ENCODE measurements at regions not wholly inside any gene's neighbourhood (a gene's known extent, or its start where the extent isn't known, plus 50 kb on each side); places are given as distances from the start of the nearest gene placed in this dataset.
A peak's percentile ranks its signal among the peaks of the same experiment; 100 is the strongest.

DNA sequence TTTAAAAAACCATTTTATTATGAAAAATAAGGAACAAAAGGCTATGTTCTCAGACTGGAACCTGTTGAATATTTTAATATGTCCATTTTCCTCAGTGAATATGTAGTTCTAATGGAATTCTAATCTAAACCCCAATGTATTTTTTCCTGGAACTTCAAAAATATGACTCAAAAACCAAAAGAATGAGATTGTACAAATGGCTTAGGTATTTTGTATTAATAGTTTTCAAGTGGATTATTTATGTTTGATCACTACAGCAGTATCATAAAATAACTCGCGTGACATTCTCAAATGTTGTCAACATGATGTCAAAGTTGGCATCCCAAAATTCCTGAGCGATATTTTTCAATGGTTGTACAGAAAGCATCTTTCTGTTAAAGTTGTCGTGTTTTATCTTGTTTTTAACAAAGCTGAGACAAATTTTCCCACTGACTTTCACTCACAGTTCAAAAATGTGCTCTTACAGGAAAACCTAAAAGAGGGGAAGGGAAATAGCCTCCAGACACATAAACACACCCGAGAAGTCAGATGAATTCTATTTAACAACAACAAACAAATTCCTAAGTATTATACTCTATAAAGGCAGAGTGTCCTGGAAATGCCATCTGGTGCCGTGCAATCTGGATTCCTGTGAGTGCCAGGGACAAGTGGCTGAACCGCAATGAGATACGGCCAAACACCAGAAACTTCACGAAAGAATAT is 68.1 kb upstream of the TAS2R1 start:
- no peak for DNase-seq (ENCODE audit: low read depth in 1 of 2, low spot score in 1 of 2)
- TF ChIP-seq NR3C1 (IDR thresholded peaks at IDR 0.05) (no peak), KDM1A (IDR thresholded peaks at IDR 0.05; ENCODE audit: low read depth) (no peak), RAD21 (conservative IDR thresholded peaks at IDR 0.05 in 1 of 2, IDR thresholded peaks at IDR 0.05 in 1 of 2) (no peak), CTCF (IDR thresholded peaks at IDR 0.05) (no peak), RNF2 (IDR thresholded peaks at IDR 0.05; ENCODE audit: borderline replicate concordance, low read depth) (no peak), MAZ (IDR thresholded peaks at IDR 0.05; ENCODE audit: borderline replicate concordance, low read depth, low read length) (no peak), TFCP2L1 (CRISPR knock-in tag; IDR thresholded peaks at IDR 0.05) (no peak), ZSCAN20 (CRISPR knock-in tag; IDR thresholded peaks at IDR 0.05) (no peak), HOXB13 (CRISPR knock-in tag; IDR thresholded peaks at IDR 0.05; ENCODE audit: low read depth) (no peak), RFX5 (IDR thresholded peaks at IDR 0.05) (no peak), EHMT2 (IDR thresholded peaks at IDR 0.05; ENCODE audit: low read depth) (no peak)
- TF ChIP-seq, protein P1, sequence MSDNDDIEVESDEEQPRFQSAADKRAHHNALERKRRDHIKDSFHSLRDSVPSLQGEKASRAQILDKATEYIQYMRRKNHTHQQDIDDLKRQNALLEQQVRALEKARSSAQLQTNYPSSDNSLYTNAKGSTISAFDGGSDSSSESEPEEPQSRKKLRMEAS (IDR thresholded peaks at IDR 0.05) = no peak
- TF ChIP-seq, protein P2, sequence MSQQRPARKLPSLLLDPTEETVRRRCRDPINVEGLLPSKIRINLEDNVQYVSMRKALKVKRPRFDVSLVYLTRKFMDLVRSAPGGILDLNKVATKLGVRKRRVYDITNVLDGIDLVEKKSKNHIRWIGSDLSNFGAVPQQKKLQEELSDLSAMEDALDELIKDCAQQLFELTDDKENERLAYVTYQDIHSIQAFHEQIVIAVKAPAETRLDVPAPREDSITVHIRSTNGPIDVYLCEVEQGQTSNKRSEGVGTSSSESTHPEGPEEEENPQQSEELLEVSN (IDR thresholded peaks at IDR 0.05; ENCODE audit: borderline replicate concordance, low read depth) = no peak
- Histone ChIP-seq H3K27ac (no peak overlapping the region), H3K4me1 (no peaks in the 10 kb centered on the region), H3K9me3 (no peaks in the 10 kb centered on the region), H3K4me2 (no peak overlapping the region), H3K4me3 (no peak overlapping the region)
- WGBS (ENCODE audit: missing lambda C conversion rate) = 36% methylated on average over 9 of the region's 9 CpGs
- FAIRE-seq = no peak
- ChIA-PET CTCF (no interaction called here), POLR2A (no interaction called here)
- ATAC-seq = no peak

DNA sequence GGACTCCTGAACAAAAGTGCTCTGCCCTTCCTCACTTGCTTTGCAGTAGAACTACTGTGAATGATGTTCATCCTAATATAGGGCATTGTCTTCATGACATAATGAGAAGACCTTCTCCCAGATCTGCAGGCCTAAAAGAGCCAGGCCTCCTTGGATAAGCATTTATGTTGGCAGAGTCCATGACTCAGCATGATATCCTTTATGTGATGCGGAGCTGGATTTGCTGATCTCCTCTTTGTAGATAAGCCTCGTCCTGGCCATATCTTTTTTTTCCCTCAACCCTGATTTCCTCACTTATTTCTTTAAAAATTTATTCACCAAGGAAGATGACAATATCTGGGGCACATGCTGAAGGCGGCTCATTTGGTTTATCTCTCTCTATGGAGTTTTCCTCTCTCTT is 62.4 kb upstream of the TAS2R1 start:
- no peak for FAIRE-seq
- POLR2A ChIA-PET = no interaction called here
- TF ChIP-seq NR3C1 (IDR thresholded peaks at IDR 0.05) (no peak), MAFK (IDR thresholded peaks at IDR 0.05; ENCODE audit: partially characterized antibody) (peak; percentile 33)
- Histone ChIP-seq H3K27ac (no peak overlapping the region), H3K9me3 (no peaks in the 10 kb centered on the region), H3K4me3 (no peak overlapping the region), H3K4me1 (no peaks in the 10 kb centered on the region), H3K4me2 (no peak overlapping the region)
- no peak for DNase-seq (ENCODE audit: low read depth in 1 of 2, low spot score in 1 of 2)
- CTCF ChIA-PET = no interaction called here
- 17% methylated on average over 3 of the region's 3 CpGs for WGBS (ENCODE audit: missing lambda C conversion rate)
- ATAC-seq = no peak

GRCh38 chr5:9691261-9691660 is 61.1 kb upstream of the TAS2R1 start:
- POLR2A ChIA-PET = no interaction called here
- H3K9me3 ChIP-seq = no peaks in the 10 kb centered on the region
- no peak overlapping the region for H3K4me2 ChIP-seq
- no peak for DNase-seq (ENCODE audit: low read depth in 1 of 2, low spot score in 1 of 2)
- H3K4me1 ChIP-seq = no peaks in the 10 kb centered on the region
- H3K27ac ChIP-seq = no peak overlapping the region
- no peak overlapping the region for H3K4me3 ChIP-seq
- CTCF ChIA-PET = no interaction called here
- no peak for FAIRE-seq
- WGBS (ENCODE audit: missing lambda C conversion rate) = 6% methylated on average over 4 of the region's 5 CpGs
- no peak for ATAC-seq
- no peak for TF ChIP-seq RNF2 (IDR thresholded peaks at IDR 0.05; ENCODE audit: borderline replicate concordance, low read depth)
- TF ChIP-seq HEYL (CRISPR knock-in tag; IDR thresholded peaks at IDR 0.05) = no peak
- TF ChIP-seq KDM1A (IDR thresholded peaks at IDR 0.05; ENCODE audit: low read depth) = no peak
- TF ChIP-seq RAD21 (conservative IDR thresholded peaks at IDR 0.05 in 1 of 2, IDR thresholded peaks at IDR 0.05 in 1 of 2) = no peak
- TF ChIP-seq, protein P3, sequence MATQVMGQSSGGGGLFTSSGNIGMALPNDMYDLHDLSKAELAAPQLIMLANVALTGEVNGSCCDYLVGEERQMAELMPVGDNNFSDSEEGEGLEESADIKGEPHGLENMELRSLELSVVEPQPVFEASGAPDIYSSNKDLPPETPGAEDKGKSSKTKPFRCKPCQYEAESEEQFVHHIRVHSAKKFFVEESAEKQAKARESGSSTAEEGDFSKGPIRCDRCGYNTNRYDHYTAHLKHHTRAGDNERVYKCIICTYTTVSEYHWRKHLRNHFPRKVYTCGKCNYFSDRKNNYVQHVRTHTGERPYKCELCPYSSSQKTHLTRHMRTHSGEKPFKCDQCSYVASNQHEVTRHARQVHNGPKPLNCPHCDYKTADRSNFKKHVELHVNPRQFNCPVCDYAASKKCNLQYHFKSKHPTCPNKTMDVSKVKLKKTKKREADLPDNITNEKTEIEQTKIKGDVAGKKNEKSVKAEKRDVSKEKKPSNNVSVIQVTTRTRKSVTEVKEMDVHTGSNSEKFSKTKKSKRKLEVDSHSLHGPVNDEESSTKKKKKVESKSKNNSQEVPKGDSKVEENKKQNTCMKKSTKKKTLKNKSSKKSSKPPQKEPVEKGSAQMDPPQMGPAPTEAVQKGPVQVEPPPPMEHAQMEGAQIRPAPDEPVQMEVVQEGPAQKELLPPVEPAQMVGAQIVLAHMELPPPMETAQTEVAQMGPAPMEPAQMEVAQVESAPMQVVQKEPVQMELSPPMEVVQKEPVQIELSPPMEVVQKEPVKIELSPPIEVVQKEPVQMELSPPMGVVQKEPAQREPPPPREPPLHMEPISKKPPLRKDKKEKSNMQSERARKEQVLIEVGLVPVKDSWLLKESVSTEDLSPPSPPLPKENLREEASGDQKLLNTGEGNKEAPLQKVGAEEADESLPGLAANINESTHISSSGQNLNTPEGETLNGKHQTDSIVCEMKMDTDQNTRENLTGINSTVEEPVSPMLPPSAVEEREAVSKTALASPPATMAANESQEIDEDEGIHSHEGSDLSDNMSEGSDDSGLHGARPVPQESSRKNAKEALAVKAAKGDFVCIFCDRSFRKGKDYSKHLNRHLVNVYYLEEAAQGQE (IDR thresholded peaks at IDR 0.05) = no peak
- TF ChIP-seq RFX5 (IDR thresholded peaks at IDR 0.05) = no peak
- TF ChIP-seq MYC (IDR thresholded peaks at IDR 0.05; ENCODE audit: borderline replicate concordance, low read length) = no peak
- TF ChIP-seq, protein P4, sequence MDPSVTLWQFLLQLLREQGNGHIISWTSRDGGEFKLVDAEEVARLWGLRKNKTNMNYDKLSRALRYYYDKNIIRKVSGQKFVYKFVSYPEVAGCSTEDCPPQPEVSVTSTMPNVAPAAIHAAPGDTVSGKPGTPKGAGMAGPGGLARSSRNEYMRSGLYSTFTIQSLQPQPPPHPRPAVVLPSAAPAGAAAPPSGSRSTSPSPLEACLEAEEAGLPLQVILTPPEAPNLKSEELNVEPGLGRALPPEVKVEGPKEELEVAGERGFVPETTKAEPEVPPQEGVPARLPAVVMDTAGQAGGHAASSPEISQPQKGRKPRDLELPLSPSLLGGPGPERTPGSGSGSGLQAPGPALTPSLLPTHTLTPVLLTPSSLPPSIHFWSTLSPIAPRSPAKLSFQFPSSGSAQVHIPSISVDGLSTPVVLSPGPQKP (IDR thresholded peaks at IDR 0.05; ENCODE audit: low read depth, low read length) = no peak
- TF ChIP-seq EP300 (IDR thresholded peaks at IDR 0.05) = no peak
- no peak for TF ChIP-seq NPAS2 (CRISPR knock-in tag; IDR thresholded peaks at IDR 0.05; ENCODE audit: borderline replicate concordance)
- TF ChIP-seq, protein P5, sequence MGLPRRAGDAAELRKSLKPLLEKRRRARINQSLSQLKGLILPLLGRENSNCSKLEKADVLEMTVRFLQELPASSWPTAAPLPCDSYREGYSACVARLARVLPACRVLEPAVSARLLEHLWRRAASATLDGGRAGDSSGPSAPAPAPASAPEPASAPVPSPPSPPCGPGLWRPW (IDR thresholded peaks at IDR 0.05) = no peak
- no peak for TF ChIP-seq HOXA7 (CRISPR knock-in tag; IDR thresholded peaks at IDR 0.05)
- TF ChIP-seq CTCF (IDR thresholded peaks at IDR 0.05) = no peak
